ENCODE measurements at regions not wholly inside any gene's neighbourhood (a gene's known extent, or its start where the extent isn't known, plus 50 kb on each side); places are given as distances from the start of the nearest gene placed in this dataset.
A peak's percentile ranks its signal among the peaks of the same experiment; 100 is the strongest.
"Not testable (repeated sequence)": the region's sequence is repeated elsewhere in the genome, so short reads cannot be mapped to it uniquely, and the experiment has no call there.

- POLR2A ChIA-PET, result no interaction called here
- Mint-ChIP-seq H3K36me3 (peaks cover 0 to under 1% (median 0%) of the 10 kb centered on the region in 3 donors), H3K27me3 (peaks cover 0 to 6% of the 10 kb centered on the region in 2 donors), H3K27ac (no peak overlapping the region), H3K4me3 (no peak overlapping the region), H3K4me1 (peaks cover 0 to 2% (median under 1%) of the 10 kb centered on the region in 3 donors), H3K9me3 (peaks cover 6 to 19% (median 11%) of the 10 kb centered on the region in 5 donors)
- Histone ChIP-seq H3K4me3 (ENCODE audit: low read length) (no peak overlapping the region), H3K9me3 (ENCODE audit: low read length) (no peaks in the 10 kb centered on the region), H3K36me3 (ENCODE audit: insufficient read depth, low read length) (no peaks in the 10 kb centered on the region), H3K4me1 (ENCODE audit: insufficient read depth, low read length) (no peaks in the 10 kb centered on the region), H3K27ac (ENCODE audit: low read depth, low read length) (no peak overlapping the region), H3K27me3 (ENCODE audit: insufficient read depth, low read length, poor library complexity, severe bottlenecking) (no peaks in the 10 kb centered on the region)
- CTCF ChIA-PET, result no interaction called here
- DNase-seq, result no peak
Measured at GRCh38 chr7:69204943-69205342, 393.3 kb upstream of the AUTS2 start.

GRCh38 chr7:69205581-69205980 is 392.7 kb upstream of the AUTS2 start:
- Mint-ChIP-seq H3K9me3 (peaks cover 6 to 18% (median 9%) of the 10 kb centered on the region in 5 donors), H3K36me3 (no peaks in the 10 kb centered on the region), H3K4me1 (no peaks in the 10 kb centered on the region), H3K27me3 (peaks cover 0 to 6% of the 10 kb centered on the region in 2 donors), H3K27ac (peak overlapping the region in 1 of 8 donors; percentile 4), H3K4me3 (no peak overlapping the region)
- Histone ChIP-seq H3K4me1 (ENCODE audit: insufficient read depth, low read length) (no peaks in the 10 kb centered on the region), H3K4me3 (ENCODE audit: low read length) (no peak overlapping the region), H3K27me3 (ENCODE audit: insufficient read depth, low read length, poor library complexity, severe bottlenecking) (no peaks in the 10 kb centered on the region), H3K27ac (ENCODE audit: low read depth, low read length) (no peak overlapping the region), H3K36me3 (ENCODE audit: insufficient read depth, low read length) (no peaks in the 10 kb centered on the region), H3K9me3 (ENCODE audit: low read length) (no peaks in the 10 kb centered on the region)
- DNase-seq, result no peak
- POLR2A ChIA-PET, result no interaction called here
- CTCF ChIA-PET, result no interaction called here

- peaks cover 0 to 10% (median 6%) of the 10 kb centered on the region in 5 donors for H3K9me3 Mint-ChIP-seq
- Histone ChIP-seq H3K27me3 (ENCODE audit: insufficient read depth, low read length, poor library complexity, severe bottlenecking) (no peaks in the 10 kb centered on the region), H3K27ac (ENCODE audit: low read depth, low read length) (no peak overlapping the region), H3K4me3 (ENCODE audit: low read length) (no peak overlapping the region), H3K9me3 (ENCODE audit: low read length) (no peaks in the 10 kb centered on the region), H3K4me1 (ENCODE audit: insufficient read depth, low read length) (no peaks in the 10 kb centered on the region), H3K36me3 (ENCODE audit: insufficient read depth, low read length) (no peaks in the 10 kb centered on the region)
- H3K36me3 Mint-ChIP-seq, result no peaks in the 10 kb centered on the region
- H3K4me3 Mint-ChIP-seq, result no peak overlapping the region
- no peak for DNase-seq
- CTCF ChIA-PET, result no interaction called here
- H3K27ac Mint-ChIP-seq, result no peak overlapping the region
- POLR2A ChIA-PET, result no interaction called here
- H3K4me1 Mint-ChIP-seq, result no peaks in the 10 kb centered on the region
- peaks cover 0 to 6% of the 10 kb centered on the region in 2 donors for H3K27me3 Mint-ChIP-seq
Measured at GRCh38 chr7:69208276-69208675, 390.0 kb upstream of the AUTS2 start.

- H3K36me3 ChIP-seq (ENCODE audit: insufficient read depth, low read length), result no peaks in the 10 kb centered on the region
Measured at GRCh38 chr7:69208848-69209247, 389.4 kb upstream of the AUTS2 start.

GRCh38 chr7:69211336-69211735 is 386.9 kb upstream of the AUTS2 start:
- DNase-seq, result no peak
- ChIA-PET CTCF (no interaction called here), POLR2A (no interaction called here)
- no peaks in the 10 kb centered on the region for H3K36me3 Mint-ChIP-seq
- no peaks in the 10 kb centered on the region for H3K9me3 ChIP-seq (ENCODE audit: low read length)
- H3K27me3 ChIP-seq (ENCODE audit: insufficient read depth, low read length, poor library complexity, severe bottlenecking), result no peaks in the 10 kb centered on the region
- no peaks in the 10 kb centered on the region for H3K36me3 ChIP-seq (ENCODE audit: insufficient read depth, low read length)
- H3K4me1 ChIP-seq (ENCODE audit: insufficient read depth, low read length), result no peaks in the 10 kb centered on the region
- peaks cover 0 to 6% (median 2%) of the 10 kb centered on the region in 5 donors for H3K9me3 Mint-ChIP-seq
- H3K27ac ChIP-seq (ENCODE audit: low read depth, low read length), result no peak overlapping the region
- H3K4me3 Mint-ChIP-seq, result no peak overlapping the region
- H3K27ac Mint-ChIP-seq, result no peak overlapping the region
- H3K27me3 Mint-ChIP-seq, result no peaks in the 10 kb centered on the region
- H3K4me1 Mint-ChIP-seq, result no peaks in the 10 kb centered on the region
- H3K4me3 ChIP-seq (ENCODE audit: low read length), result no peak overlapping the region

More at GRCh38 chr7:69208848-69209247, 389.4 kb upstream of the AUTS2 start:
- Mint-ChIP-seq H3K27me3 (peaks cover 0 to 6% of the 10 kb centered on the region in 2 donors), H3K27ac (no peak overlapping the region), H3K36me3 (no peaks in the 10 kb centered on the region), H3K4me3 (no peak overlapping the region), H3K4me1 (no peaks in the 10 kb centered on the region), H3K9me3 (peaks cover 0 to 10% (median 6%) of the 10 kb centered on the region in 5 donors)
- no peaks in the 10 kb centered on the region for H3K27me3 ChIP-seq (ENCODE audit: insufficient read depth, low read length, poor library complexity, severe bottlenecking)
- H3K4me3 ChIP-seq (ENCODE audit: low read length), result no peak overlapping the region
- ChIA-PET CTCF (no interaction called here), POLR2A (no interaction called here)
- H3K27ac ChIP-seq (ENCODE audit: low read depth, low read length), result no peak overlapping the region
- DNase-seq, result no peak
- no peaks in the 10 kb centered on the region for H3K4me1 ChIP-seq (ENCODE audit: insufficient read depth, low read length)
- H3K9me3 ChIP-seq (ENCODE audit: low read length), result no peaks in the 10 kb centered on the region

GRCh38 chr7:69211739-69212138 is 386.5 kb upstream of the AUTS2 start:
- H3K27ac Mint-ChIP-seq, result no peak overlapping the region
- Histone ChIP-seq H3K4me3 (ENCODE audit: low read length) (no peak overlapping the region), H3K4me1 (ENCODE audit: insufficient read depth, low read length) (no peaks in the 10 kb centered on the region), H3K9me3 (ENCODE audit: low read length) (no peaks in the 10 kb centered on the region), H3K27me3 (ENCODE audit: insufficient read depth, low read length, poor library complexity, severe bottlenecking) (no peaks in the 10 kb centered on the region), H3K27ac (ENCODE audit: low read depth, low read length) (no peak overlapping the region), H3K36me3 (ENCODE audit: insufficient read depth, low read length) (no peaks in the 10 kb centered on the region)
- H3K9me3 Mint-ChIP-seq, result peaks cover 0 to 6% (median 2%) of the 10 kb centered on the region in 5 donors
- no peaks in the 10 kb centered on the region for H3K4me1 Mint-ChIP-seq
- ChIA-PET CTCF (no interaction called here), POLR2A (no interaction called here)
- no peaks in the 10 kb centered on the region for H3K36me3 Mint-ChIP-seq
- no peak overlapping the region for H3K4me3 Mint-ChIP-seq
- no peak for DNase-seq
- H3K27me3 Mint-ChIP-seq, result no peaks in the 10 kb centered on the region

- Mint-ChIP-seq H3K27me3 (no peaks in the 10 kb centered on the region), H3K4me1 (no peaks in the 10 kb centered on the region), H3K36me3 (no peaks in the 10 kb centered on the region), H3K27ac (no peak overlapping the region), H3K4me3 (no peak overlapping the region), H3K9me3 (peaks cover 0 to 6% (median 4%) of the 10 kb centered on the region in 5 donors)
- ChIA-PET CTCF (no interaction called here), POLR2A (no interaction called here)
- DNase-seq, result no peak
- no peak overlapping the region for H3K27ac ChIP-seq (ENCODE audit: low read depth, low read length)
- H3K4me1 ChIP-seq (ENCODE audit: insufficient read depth, low read length), result no peaks in the 10 kb centered on the region
- H3K4me3 ChIP-seq (ENCODE audit: low read length), result no peak overlapping the region
- H3K36me3 ChIP-seq (ENCODE audit: insufficient read depth, low read length), result no peaks in the 10 kb centered on the region
- H3K9me3 ChIP-seq (ENCODE audit: low read length), result no peaks in the 10 kb centered on the region
- no peaks in the 10 kb centered on the region for H3K27me3 ChIP-seq (ENCODE audit: insufficient read depth, low read length, poor library complexity, severe bottlenecking)
Measured at GRCh38 chr7:69213878-69214277, 384.4 kb upstream of the AUTS2 start.

- H3K27me3 ChIP-seq (ENCODE audit: insufficient read depth, low read length, poor library complexity, severe bottlenecking); H3K36me3 Mint-ChIP-seq; CTCF ChIA-PET; H3K9me3 Mint-ChIP-seq; H3K4me3 ChIP-seq (ENCODE audit: low read length); H3K4me1 ChIP-seq (ENCODE audit: insufficient read depth, low read length); H3K9me3 ChIP-seq (ENCODE audit: low read length); H3K4me3 Mint-ChIP-seq; POLR2A ChIA-PET; H3K4me1 Mint-ChIP-seq; H3K27ac Mint-ChIP-seq; H3K27me3 Mint-ChIP-seq; DNase-seq; H3K36me3 ChIP-seq (ENCODE audit: insufficient read depth, low read length); H3K27ac ChIP-seq (ENCODE audit: low read depth, low read length): not testable (repeated sequence)
Measured at GRCh38 chr7:69215516-69215915, 382.8 kb upstream of the AUTS2 start.
